ENCODE measurements at regions not wholly inside any gene's neighbourhood (a gene's known extent, or its start where the extent isn't known, plus 50 kb on each side); places are given as distances from the start of the nearest gene placed in this dataset.

GRCh38 chr11:103550811-103551210 is 441.6 kb downstream of the DYNC2H1 start:
- ATAC-seq, result no peak
- no peak for TF ChIP-seq BACH2 (CRISPR knock-in tag; IDR thresholded peaks at IDR 0.05; ENCODE audit: borderline replicate concordance)
- no peak for TF ChIP-seq TSHZ2 (CRISPR knock-in tag; IDR thresholded peaks at IDR 0.05)
- no peak for TF ChIP-seq TOX (CRISPR knock-in tag; IDR thresholded peaks at IDR 0.05; ENCODE audit: borderline replicate concordance)
- TF ChIP-seq ARNTL (CRISPR knock-in tag; IDR thresholded peaks at IDR 0.05; ENCODE audit: borderline replicate concordance, low read depth), result no peak
- no peak for TF ChIP-seq CREB5 (CRISPR knock-in tag; IDR thresholded peaks at IDR 0.05; ENCODE audit: low read depth)

- TF ChIP-seq OSR1 (CRISPR knock-in tag; IDR thresholded peaks at IDR 0.05) (no peak), GLIS3 (CRISPR knock-in tag; IDR thresholded peaks at IDR 0.05) (no peak), ZNF8 (CRISPR knock-in tag; IDR thresholded peaks at IDR 0.05) (no peak), PPARA (CRISPR knock-in tag; IDR thresholded peaks at IDR 0.05; ENCODE audit: borderline replicate concordance) (no peak), ZC3H10 (CRISPR knock-in tag; IDR thresholded peaks at IDR 0.05) (no peak), PATZ1 (CRISPR knock-in tag; IDR thresholded peaks at IDR 0.05; ENCODE audit: borderline replicate concordance) (no peak), ZNF565 (CRISPR knock-in tag; conservative IDR thresholded peaks at IDR 0.05; ENCODE audit: low read depth) (no peak), ZNF70 (CRISPR knock-in tag; IDR thresholded peaks at IDR 0.05) (no peak), CSRNP3 (CRISPR knock-in tag; IDR thresholded peaks at IDR 0.05) (no peak)
- ATAC-seq, result no peak
Observed at GRCh38 chr11:103552086-103552485, 442.9 kb downstream of the DYNC2H1 start.

- TF ChIP-seq BACH2 (CRISPR knock-in tag; IDR thresholded peaks at IDR 0.05; ENCODE audit: borderline replicate concordance), result no peak
- TF ChIP-seq PATZ1 (CRISPR knock-in tag; IDR thresholded peaks at IDR 0.05; ENCODE audit: borderline replicate concordance), result no peak
- no peak for TF ChIP-seq CSRNP3 (CRISPR knock-in tag; IDR thresholded peaks at IDR 0.05)
- no peak for TF ChIP-seq CSDC2 (CRISPR knock-in tag; IDR thresholded peaks at IDR 0.05)
- no peak for TF ChIP-seq GLIS3 (CRISPR knock-in tag; IDR thresholded peaks at IDR 0.05)
- TF ChIP-seq TCF4 (CRISPR knock-in tag; IDR thresholded peaks at IDR 0.05; ENCODE audit: borderline replicate concordance), result no peak
- no peak for TF ChIP-seq ZFP30 (CRISPR knock-in tag; IDR thresholded peaks at IDR 0.05)
- no peak for TF ChIP-seq POU6F1 (CRISPR knock-in tag; IDR thresholded peaks at IDR 0.05; ENCODE audit: borderline replicate concordance, low read depth)
- no peak for TF ChIP-seq ZC3H10 (CRISPR knock-in tag; IDR thresholded peaks at IDR 0.05)
- no peak for TF ChIP-seq RARB (CRISPR knock-in tag; IDR thresholded peaks at IDR 0.05)
- no peak for TF ChIP-seq PPARA (CRISPR knock-in tag; IDR thresholded peaks at IDR 0.05; ENCODE audit: borderline replicate concordance)
- no peak for TF ChIP-seq ZNF8 (CRISPR knock-in tag; IDR thresholded peaks at IDR 0.05)
- TF ChIP-seq ESRRG (CRISPR knock-in tag; IDR thresholded peaks at IDR 0.05), result no peak
- no peak for TF ChIP-seq ARNTL (CRISPR knock-in tag; IDR thresholded peaks at IDR 0.05; ENCODE audit: borderline replicate concordance, low read depth)
- TF ChIP-seq TOX (CRISPR knock-in tag; IDR thresholded peaks at IDR 0.05; ENCODE audit: borderline replicate concordance), result no peak
- TF ChIP-seq OSR1 (CRISPR knock-in tag; IDR thresholded peaks at IDR 0.05), result no peak
- TF ChIP-seq TSHZ2 (CRISPR knock-in tag; IDR thresholded peaks at IDR 0.05), result no peak
- TF ChIP-seq SNAI2 (CRISPR knock-in tag; IDR thresholded peaks at IDR 0.05), result no peak
- ATAC-seq, result no peak
Observed at GRCh38 chr11:103556171-103556570, 446.9 kb downstream of the DYNC2H1 start.
